ENCODE measurements at regions not wholly inside any gene's neighbourhood (a gene's known extent, or its start where the extent isn't known, plus 50 kb on each side); places are given as distances from the start of the nearest gene placed in this dataset.

- no peaks in the 10 kb centered on the region for H3K36me3 ChIP-seq
- no peak overlapping the region for H3K4me3 ChIP-seq
- H3K9me3 ChIP-seq: no peaks in the 10 kb centered on the region
- peaks cover 0 to 9% (median 0%) of the 10 kb centered on the region in 9 donors for H3K4me1 ChIP-seq
- no peak overlapping the region for H3K27ac ChIP-seq
- H3K27me3 ChIP-seq: no peaks in the 10 kb centered on the region
- ATAC-seq (no peak), DNase-seq (no peak)
- intact Hi-C loops (cut with DNase I): no loop called here
- no peak for TF ChIP-seq CTCF (IDR thresholded peaks at IDR 0.05)
- WGBS, 2 donors: 85 to 90% methylated on average over 1 of the region's 1 CpG
Observed at GRCh38 chr15:38614621-38615020, 50.0 kb upstream of the RASGRP1 start.

- intact Hi-C loops (cut with DNase I): loop anchor here in 1 of 10 donors (1.0 kb wide), 1 partner anchor 33 kb away; no protein-coding TSS in a partner anchor
- no peak for ATAC-seq
- no peak for TF ChIP-seq CTCF (IDR thresholded peaks at IDR 0.05)
- Histone ChIP-seq H3K27me3 (no peaks in the 10 kb centered on the region), H3K27ac (no peak overlapping the region), H3K9me3 (no peaks in the 10 kb centered on the region), H3K4me1 (peaks cover 0 to 17% (median 0%) of the 10 kb centered on the region in 9 donors), H3K36me3 (no peaks in the 10 kb centered on the region), H3K4me3 (no peak overlapping the region)
- DNase-seq: no peak
- 88 to 93% methylated on average over 2 of the region's 2 CpGs for WGBS, 2 donors
Observed at GRCh38 chr15:38617831-38618230, 53.2 kb upstream of the RASGRP1 start.

- H3K4me1 ChIP-seq: peaks cover 0 to 17% (median 0%) of the 10 kb centered on the region in 9 donors
- DNase-seq (no peak), ATAC-seq (peak in 4 of 8 donors; percentile 32 to 63 (median 56))
- intact Hi-C loops (cut with DNase I): no loop called here
- H3K36me3 ChIP-seq: no peaks in the 10 kb centered on the region
- H3K9me3 ChIP-seq: no peaks in the 10 kb centered on the region
- no peaks in the 10 kb centered on the region for H3K27me3 ChIP-seq
- TF ChIP-seq CTCF (IDR thresholded peaks at IDR 0.05): no peak
- H3K4me3 ChIP-seq: no peak overlapping the region
- no peak overlapping the region for H3K27ac ChIP-seq
- WGBS, 2 donors: 64 to 69% methylated on average over 4 of the region's 4 CpGs
Observed at GRCh38 chr15:38618242-38618955, 53.8 kb upstream of the RASGRP1 start.

GRCh38 chr15:38620098-38620497, 55.5 kb upstream of the RASGRP1 start:
- ATAC-seq: peak in 6 of 8 donors; percentile 36 to 79 (median 65)
- peak overlapping the region in 1 of 10 donors; percentile 34 for H3K27ac ChIP-seq
- no peaks in the 10 kb centered on the region for H3K9me3 ChIP-seq
- 46 to 57% methylated on average over 2 of the region's 2 CpGs for WGBS, 2 donors
- H3K36me3 ChIP-seq: no peaks in the 10 kb centered on the region
- H3K4me3 ChIP-seq: no peak overlapping the region
- no peaks in the 10 kb centered on the region for H3K27me3 ChIP-seq
- TF ChIP-seq CTCF (IDR thresholded peaks at IDR 0.05): no peak
- DNase-seq: no peak
- intact Hi-C loops (cut with DNase I): loop anchor here in 1 of 10 donors (5.0 kb wide), 1 partner anchor 58 kb away; the partner anchor contains the start of gene RASGRP1
- H3K4me1 ChIP-seq: peaks cover 0 to 18% (median 3%) of the 10 kb centered on the region in 9 donors

Data from heart right ventricle (tissue), 16 donors.